ENCODE measurements at regions not wholly inside any gene's neighbourhood (a gene's known extent, or its start where the extent isn't known, plus 50 kb on each side); places are given as distances from the start of the nearest gene placed in this dataset.
"Not testable (repeated sequence)": the region's sequence is repeated elsewhere in the genome, so short reads cannot be mapped to it uniquely, and the experiment has no call there.

DNA sequence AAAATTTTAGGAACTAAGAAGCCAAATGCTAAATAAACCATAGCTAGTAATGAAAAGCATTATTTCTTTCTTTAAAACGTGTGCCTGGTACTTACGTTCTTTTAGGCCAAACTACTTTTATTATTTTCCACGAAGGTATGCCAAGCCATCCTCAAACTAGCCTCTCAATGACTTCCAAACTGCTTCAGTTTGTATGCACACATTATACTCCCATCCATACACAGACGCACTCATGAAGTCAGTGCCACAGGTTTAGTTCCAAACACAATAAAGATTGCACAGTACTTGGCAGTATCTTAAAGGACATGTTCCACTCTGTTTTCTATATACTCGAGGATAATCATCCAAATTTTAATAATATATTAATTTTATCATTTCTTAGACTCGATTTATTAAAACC is 609.2 kb upstream of the ZNF385D start:
- DNase-seq: no peak
- Mint-ChIP-seq H3K4me1 (no peaks in the 10 kb centered on the region), H3K36me3 (ENCODE audit: low read depth) (no peaks in the 10 kb centered on the region), H3K27ac (no peak overlapping the region), H3K4me3 (no peak overlapping the region), H3K27me3 (no peaks in the 10 kb centered on the region)
- H3K9me3 ChIP-seq (ENCODE audit: control insufficient read depth, low read length, poor library complexity, severe bottlenecking): no peaks in the 10 kb centered on the region
- no peak for ATAC-seq

DNA sequence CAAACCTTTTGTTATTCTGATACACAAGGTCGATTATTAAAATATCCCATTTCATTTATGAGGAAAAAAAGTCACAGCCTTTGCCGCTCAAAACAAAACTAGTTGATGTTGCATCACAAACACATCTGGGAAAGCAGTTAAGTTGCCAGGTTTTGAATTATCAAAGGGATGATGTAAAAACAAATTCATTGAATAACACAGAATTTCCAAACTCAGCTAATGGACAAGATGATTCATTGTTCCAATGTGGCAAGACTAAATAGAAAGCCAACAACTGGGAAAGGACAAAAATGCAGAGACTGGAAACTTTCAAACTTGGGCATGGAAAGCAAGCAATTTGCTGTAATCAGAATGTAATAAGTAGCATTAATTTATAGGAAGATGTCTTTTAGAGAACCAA is 610.0 kb upstream of the ZNF385D start:
- H3K9me3 ChIP-seq (ENCODE audit: control insufficient read depth, low read length, poor library complexity, severe bottlenecking): no peaks in the 10 kb centered on the region
- Mint-ChIP-seq H3K27me3 (no peaks in the 10 kb centered on the region), H3K27ac (no peak overlapping the region), H3K4me1 (no peaks in the 10 kb centered on the region), H3K36me3 (ENCODE audit: low read depth) (no peaks in the 10 kb centered on the region), H3K4me3 (no peak overlapping the region)
- ATAC-seq (no peak), DNase-seq (no peak)

DNA sequence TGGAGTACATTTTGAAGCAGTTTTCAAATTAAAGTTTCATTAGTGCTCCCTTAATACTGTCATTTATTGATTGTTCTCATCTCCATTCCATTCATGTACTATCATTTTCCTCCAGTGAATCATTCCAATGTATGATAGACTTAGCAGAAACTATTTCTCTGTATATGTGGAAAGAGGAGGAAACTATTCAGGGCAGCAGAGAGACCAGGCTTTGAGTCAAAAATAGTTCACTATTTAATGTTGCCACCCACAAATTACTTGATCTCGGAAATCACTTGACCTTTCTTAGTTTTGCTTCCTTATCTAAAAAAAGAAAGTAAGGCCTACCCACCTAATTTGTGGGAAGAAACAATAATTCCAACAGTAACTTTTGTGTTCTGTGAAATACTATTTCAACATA is 610.5 kb upstream of the ZNF385D start:
- Mint-ChIP-seq H3K27me3 (no peaks in the 10 kb centered on the region), H3K27ac (no peak overlapping the region), H3K36me3 (ENCODE audit: low read depth) (no peaks in the 10 kb centered on the region), H3K4me1 (no peaks in the 10 kb centered on the region), H3K4me3 (no peak overlapping the region)
- DNase-seq (no peak), ATAC-seq (no peak)
- no peaks in the 10 kb centered on the region for H3K9me3 ChIP-seq (ENCODE audit: control insufficient read depth, low read length, poor library complexity, severe bottlenecking)

DNA sequence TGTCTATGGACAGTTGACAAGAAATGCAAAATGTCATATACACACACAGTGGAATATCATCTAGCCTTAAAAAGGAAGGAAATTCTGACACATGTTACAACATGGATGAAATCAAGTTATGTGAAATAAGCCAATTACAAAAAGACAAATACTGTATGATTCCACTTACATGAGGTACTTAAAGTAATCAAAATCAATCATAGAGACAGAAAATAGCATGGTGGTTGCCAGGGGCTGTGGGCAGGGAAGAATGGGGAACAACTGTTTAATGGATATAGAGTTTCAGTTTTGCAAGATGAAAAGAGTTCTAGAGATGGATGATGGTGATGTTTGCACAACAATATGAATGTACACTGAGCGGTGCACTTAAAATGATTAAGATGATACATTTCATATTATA is 613.8 kb upstream of the ZNF385D start:
- H3K27me3 Mint-ChIP-seq: no peaks in the 10 kb centered on the region
- H3K4me1 Mint-ChIP-seq: no peaks in the 10 kb centered on the region
- no peaks in the 10 kb centered on the region for H3K9me3 ChIP-seq (ENCODE audit: control insufficient read depth, low read length, poor library complexity, severe bottlenecking)
- H3K36me3 Mint-ChIP-seq (ENCODE audit: low read depth): no peaks in the 10 kb centered on the region
- no peak for DNase-seq
- no peak overlapping the region for H3K27ac Mint-ChIP-seq
- no peak for ATAC-seq
- H3K4me3 Mint-ChIP-seq: no peak overlapping the region

DNA sequence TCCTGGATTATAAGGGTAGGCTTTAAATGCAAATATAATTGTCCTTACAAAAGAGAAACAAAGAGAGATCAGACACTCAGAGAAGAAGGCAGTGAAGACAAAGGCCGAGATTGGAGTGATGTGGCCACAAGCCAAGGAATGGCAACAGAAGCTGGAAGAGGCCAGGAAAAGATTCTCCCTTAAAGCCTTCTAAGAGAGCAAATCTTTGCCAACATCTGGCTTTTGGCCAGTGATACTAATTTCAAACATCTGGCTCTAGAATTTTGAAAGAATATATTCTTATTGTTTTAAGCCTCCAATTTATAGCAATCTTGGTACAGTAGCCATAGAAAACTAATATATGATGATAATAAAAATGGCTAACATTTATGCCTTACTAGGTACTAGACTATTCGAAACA is 615.8 kb upstream of the ZNF385D start:
- Mint-ChIP-seq H3K36me3 (ENCODE audit: low read depth) (no peaks in the 10 kb centered on the region), H3K4me1 (no peaks in the 10 kb centered on the region), H3K4me3 (no peak overlapping the region), H3K27ac (no peak overlapping the region), H3K27me3 (peaks cover 6% of the 10 kb centered on the region)
- no peak for DNase-seq
- no peaks in the 10 kb centered on the region for H3K9me3 ChIP-seq (ENCODE audit: control insufficient read depth, low read length, poor library complexity, severe bottlenecking)
- ATAC-seq: no peak

DNA sequence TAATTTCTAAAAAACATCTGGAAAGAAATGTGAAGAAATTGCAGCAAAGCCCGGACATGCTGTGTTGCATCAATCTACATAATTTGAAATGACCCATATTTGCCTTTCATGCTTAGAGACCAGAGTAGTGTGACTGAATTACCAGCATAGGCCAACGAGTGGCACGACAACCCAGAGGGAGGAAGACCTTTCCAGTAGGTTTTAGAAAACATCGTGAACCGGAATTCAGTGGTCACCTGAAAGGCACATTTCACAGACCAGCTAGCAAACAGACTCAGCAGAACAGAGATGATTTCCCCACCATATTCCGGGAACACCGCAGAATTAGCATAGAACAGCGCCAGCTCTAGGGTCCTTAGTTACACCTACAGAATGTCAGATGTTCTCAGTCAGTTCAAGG is 620.0 kb upstream of the ZNF385D start:
- DNase-seq: no peak
- Mint-ChIP-seq H3K27ac (no peak overlapping the region), H3K4me3 (no peak overlapping the region)

DNA sequence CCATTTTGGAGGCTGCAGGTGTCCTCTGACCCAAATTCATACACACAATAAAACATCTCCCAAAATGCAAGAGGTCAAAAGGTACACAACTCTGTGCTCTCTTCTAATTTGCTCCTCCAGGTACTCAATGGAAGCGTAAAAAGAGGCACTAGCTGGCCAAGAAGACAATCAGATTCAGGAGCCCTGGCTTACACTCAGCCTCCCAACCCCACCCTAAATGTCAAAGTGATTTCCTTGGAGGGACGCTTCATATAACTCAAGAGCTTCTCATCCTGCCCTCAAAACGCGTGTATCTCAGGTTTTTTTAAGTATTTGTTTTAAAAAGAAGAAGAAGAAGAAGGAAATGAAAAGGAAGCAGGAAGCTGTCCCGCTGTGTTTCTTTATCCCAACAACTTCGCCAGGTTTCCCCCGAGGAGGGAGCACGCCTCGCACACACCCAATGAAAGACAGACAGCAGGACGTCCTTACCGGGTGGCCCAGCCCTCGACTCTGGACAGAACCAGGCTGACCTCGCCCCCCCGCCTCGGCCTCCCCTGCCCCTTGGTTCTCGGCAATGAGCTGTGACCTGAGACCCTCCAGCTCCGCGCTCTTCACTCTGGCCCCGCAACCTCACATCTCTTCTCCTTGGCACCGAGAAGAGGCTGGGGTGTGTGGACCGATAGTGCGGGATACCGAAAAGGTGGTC is 620.7 kb upstream of the ZNF385D start:
- no peak for ATAC-seq
- no peak for DNase-seq
- no peak overlapping the region for H3K27ac Mint-ChIP-seq
- H3K9me3 ChIP-seq (ENCODE audit: control insufficient read depth, low read length, poor library complexity, severe bottlenecking): no peaks in the 10 kb centered on the region
- no peaks in the 10 kb centered on the region for H3K4me1 Mint-ChIP-seq
- peaks cover 6% of the 10 kb centered on the region for H3K27me3 Mint-ChIP-seq
- no peaks in the 10 kb centered on the region for H3K36me3 Mint-ChIP-seq (ENCODE audit: low read depth)
- no peak overlapping the region for H3K4me3 Mint-ChIP-seq

More for the DNA sequence above, 620.0 kb upstream of the ZNF385D start:
- Mint-ChIP-seq H3K4me1 (no peaks in the 10 kb centered on the region), H3K27me3 (peaks cover 6% of the 10 kb centered on the region), H3K36me3 (ENCODE audit: low read depth) (no peaks in the 10 kb centered on the region)
- ATAC-seq: no peak
- H3K9me3 ChIP-seq (ENCODE audit: control insufficient read depth, low read length, poor library complexity, severe bottlenecking): no peaks in the 10 kb centered on the region

DNA sequence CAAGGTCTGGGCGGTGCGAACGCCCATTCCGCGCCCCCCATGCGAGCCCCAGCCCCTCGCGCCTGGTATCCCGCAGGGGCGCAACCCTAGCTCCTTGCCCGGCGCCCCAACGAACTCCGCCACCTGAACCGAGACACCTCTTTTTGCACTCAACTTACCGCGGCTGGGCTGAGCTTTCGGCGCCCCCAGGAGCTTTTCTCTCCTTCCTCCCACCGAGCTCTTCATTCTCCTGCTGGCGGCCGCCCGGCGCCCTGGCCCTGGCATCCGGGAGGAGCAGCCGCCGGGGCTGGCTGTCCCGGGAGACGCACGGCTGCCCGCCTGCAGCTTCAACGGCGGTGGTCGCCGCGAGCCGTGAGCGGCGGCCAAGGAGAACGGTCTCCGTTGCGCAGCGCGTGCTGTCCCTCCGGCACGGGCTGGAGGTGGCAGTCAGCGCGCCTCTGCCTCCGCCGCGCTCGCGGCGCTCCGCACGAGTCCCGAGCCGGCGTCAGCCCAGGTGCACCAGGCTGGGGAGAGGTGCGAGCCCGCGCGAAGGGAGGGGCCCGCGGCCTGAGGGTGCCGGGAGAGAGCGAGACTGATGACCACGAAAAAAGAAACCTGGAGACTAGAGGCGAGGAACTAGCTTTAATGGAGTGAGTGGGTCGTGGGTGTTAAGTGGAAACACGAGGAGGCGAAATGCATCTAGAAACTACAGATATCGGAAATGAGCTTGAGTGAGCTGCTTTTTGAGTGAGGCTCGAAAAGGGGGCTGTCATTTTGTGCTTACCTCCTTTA is 621.5 kb upstream of the ZNF385D start:
- no peak for ATAC-seq

DNA sequence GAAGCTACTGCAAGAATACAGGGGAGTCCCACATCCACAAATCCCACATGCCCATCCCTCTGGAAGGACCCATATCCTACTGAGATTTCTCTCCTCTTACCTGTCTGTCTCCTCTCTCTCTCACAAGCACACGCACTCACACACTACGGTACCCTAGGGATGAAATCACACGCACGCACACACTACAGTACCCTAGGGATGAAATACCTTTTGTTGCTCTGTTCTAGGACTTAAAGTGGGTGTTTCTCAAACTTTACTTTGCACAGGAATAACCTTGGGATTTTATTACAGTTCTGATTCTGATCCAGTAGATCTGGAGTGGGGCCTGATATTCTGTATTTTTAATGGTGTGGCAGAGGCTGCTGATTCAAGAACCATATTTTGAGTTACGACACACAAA is 622.2 kb upstream of the ZNF385D start:
- no peaks in the 10 kb centered on the region for H3K9me3 ChIP-seq (ENCODE audit: control insufficient read depth, low read length, poor library complexity, severe bottlenecking)
- Mint-ChIP-seq H3K27me3 (peaks cover 6% of the 10 kb centered on the region), H3K27ac (no peak overlapping the region), H3K4me1 (no peaks in the 10 kb centered on the region), H3K4me3 (no peak overlapping the region), H3K36me3 (ENCODE audit: low read depth) (no peaks in the 10 kb centered on the region)
- DNase-seq: no peak
- ATAC-seq: no peak

More for the DNA sequence above, 621.5 kb upstream of the ZNF385D start:
- H3K9me3 ChIP-seq (ENCODE audit: control insufficient read depth, low read length, poor library complexity, severe bottlenecking): no peaks in the 10 kb centered on the region
- no peak overlapping the region for H3K27ac Mint-ChIP-seq
- H3K4me1 Mint-ChIP-seq: no peaks in the 10 kb centered on the region
- H3K4me3 Mint-ChIP-seq: no peak overlapping the region
- H3K27me3 Mint-ChIP-seq: peaks cover 6% of the 10 kb centered on the region
- no peaks in the 10 kb centered on the region for H3K36me3 Mint-ChIP-seq (ENCODE audit: low read depth)
- DNase-seq: no peak

DNA sequence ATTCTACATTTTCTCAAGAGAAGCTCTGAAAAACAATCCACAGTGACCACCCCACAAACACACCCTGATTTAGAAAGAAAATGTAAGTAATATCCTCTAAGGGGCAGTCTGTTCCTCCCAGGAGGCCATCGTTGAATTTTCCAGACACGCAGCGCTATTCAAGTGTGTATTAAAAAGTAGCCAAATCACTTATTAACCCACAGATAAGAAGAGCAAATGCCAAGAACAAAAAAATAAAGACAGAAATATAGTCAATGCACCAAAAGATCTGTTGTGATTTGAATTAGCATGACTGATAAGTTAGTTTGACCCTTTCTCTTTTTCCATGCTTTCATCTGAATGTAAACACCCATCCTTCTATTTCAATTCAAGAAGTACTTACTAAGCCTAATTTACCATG is 622.8 kb upstream of the ZNF385D start:
- peaks cover 6% of the 10 kb centered on the region for H3K27me3 Mint-ChIP-seq
- H3K36me3 Mint-ChIP-seq (ENCODE audit: low read depth): no peaks in the 10 kb centered on the region
- no peaks in the 10 kb centered on the region for H3K4me1 Mint-ChIP-seq
- ATAC-seq (no peak), DNase-seq (no peak)
- H3K4me3 Mint-ChIP-seq: no peak overlapping the region
- peaks cover 2% of the 10 kb centered on the region for H3K9me3 ChIP-seq (ENCODE audit: control insufficient read depth, low read length, poor library complexity, severe bottlenecking)
- H3K27ac Mint-ChIP-seq: no peak overlapping the region

DNA sequence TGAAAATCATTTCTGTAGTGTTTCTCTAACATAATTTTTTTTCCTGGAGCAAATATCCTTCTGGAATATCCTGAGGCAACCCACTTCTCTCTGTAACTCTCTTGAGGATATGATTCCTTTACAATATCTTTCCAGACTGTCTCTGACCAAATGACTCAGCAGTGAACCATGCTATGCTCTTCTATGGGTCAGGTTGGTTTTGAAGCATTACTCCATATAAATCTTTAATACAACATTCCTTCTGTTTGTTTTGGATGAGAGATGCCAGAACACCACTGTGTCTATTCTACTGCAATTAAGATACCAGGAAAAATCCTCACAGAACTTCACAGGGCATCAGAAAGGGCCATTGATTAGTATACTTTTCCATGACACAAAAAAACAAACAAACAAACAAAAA is 626.4 kb upstream of the ZNF385D start:
- peaks cover 3% of the 10 kb centered on the region for H3K9me3 ChIP-seq (ENCODE audit: control insufficient read depth, low read length, poor library complexity, severe bottlenecking)
- H3K4me3 Mint-ChIP-seq: no peak overlapping the region
- ATAC-seq: no peak
- no peaks in the 10 kb centered on the region for H3K4me1 Mint-ChIP-seq
- no peaks in the 10 kb centered on the region for H3K27me3 Mint-ChIP-seq
- H3K36me3 Mint-ChIP-seq (ENCODE audit: low read depth): no peaks in the 10 kb centered on the region
- H3K27ac Mint-ChIP-seq: no peak overlapping the region
- DNase-seq: no peak

DNA sequence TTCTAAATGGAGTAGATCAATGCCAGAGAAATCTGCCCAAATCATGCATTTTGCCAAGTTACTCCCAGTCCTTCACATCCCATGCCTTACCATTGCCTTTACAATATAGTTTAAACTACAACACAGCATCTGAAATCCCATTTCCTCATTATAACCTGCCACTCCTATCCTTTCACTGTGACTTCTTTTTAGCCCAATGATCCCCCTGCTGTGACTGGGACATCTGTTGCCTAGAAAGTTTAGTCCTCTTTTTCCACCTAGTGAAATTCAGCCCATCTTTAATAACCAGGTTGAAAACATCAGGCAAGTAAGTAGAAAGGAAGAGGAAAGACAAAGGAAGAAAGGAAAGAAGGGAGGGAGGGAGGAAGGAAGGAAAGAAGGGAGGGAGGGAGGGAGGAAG is 627.9 kb upstream of the ZNF385D start:
- H3K9me3 ChIP-seq (ENCODE audit: control insufficient read depth, low read length, poor library complexity, severe bottlenecking): peaks cover 3% of the 10 kb centered on the region
- no peaks in the 10 kb centered on the region for H3K4me1 Mint-ChIP-seq
- ATAC-seq (no peak), DNase-seq (no peak)
- no peaks in the 10 kb centered on the region for H3K36me3 Mint-ChIP-seq (ENCODE audit: low read depth)
- no peaks in the 10 kb centered on the region for H3K27me3 Mint-ChIP-seq
- no peak overlapping the region for H3K27ac Mint-ChIP-seq
- H3K4me3 Mint-ChIP-seq: no peak overlapping the region

DNA sequence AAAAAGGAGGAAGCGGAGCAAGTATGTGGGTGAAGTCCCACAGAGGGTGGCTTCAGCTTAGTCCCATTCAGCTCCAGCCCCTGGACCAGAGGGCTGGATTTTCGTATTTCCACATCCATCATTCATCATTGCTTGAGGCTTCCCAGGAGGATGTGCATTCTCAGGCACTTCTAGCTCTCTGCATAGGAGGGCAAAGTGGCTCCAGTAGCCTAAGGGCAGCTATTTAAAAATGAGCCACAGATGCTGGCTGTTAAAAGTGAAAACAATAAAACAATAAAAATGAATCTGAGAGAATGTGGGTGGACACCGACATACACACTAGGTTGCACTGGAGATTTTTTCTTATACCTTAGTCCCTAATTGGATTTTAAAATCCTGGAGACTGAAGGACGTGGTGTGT is 629.2 kb upstream of the ZNF385D start:
- Mint-ChIP-seq H3K27ac (no peak overlapping the region), H3K27me3 (no peaks in the 10 kb centered on the region), H3K4me3 (no peak overlapping the region), H3K4me1 (no peaks in the 10 kb centered on the region), H3K36me3 (ENCODE audit: low read depth) (no peaks in the 10 kb centered on the region)
- H3K9me3 ChIP-seq (ENCODE audit: control insufficient read depth, low read length, poor library complexity, severe bottlenecking): peaks cover 3% of the 10 kb centered on the region
- ATAC-seq: no peak
- DNase-seq: no peak

DNA sequence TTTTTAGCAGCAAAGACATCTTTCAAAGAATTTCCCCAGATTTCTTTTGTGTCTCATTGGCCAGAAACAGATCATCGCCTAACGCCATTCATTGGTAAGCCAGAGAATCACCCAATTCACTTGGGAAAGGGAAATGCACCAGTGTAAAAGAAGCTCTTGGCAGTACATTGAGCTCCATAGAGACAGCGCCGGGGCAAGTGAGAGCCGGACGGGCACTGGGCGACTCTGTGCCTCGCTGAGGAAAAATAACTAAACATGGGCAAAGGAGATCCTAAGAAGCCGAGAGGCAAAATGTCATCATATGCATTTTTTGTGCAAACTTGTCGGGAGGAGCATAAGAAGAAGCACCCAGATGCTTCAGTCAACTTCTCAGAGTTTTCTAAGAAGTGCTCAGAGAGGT is 630.6 kb upstream of the ZNF385D start:
- H3K4me1 Mint-ChIP-seq; H3K4me3 Mint-ChIP-seq; ATAC-seq; H3K27me3 Mint-ChIP-seq; H3K9me3 ChIP-seq (ENCODE audit: control insufficient read depth, low read length, poor library complexity, severe bottlenecking); H3K36me3 Mint-ChIP-seq (ENCODE audit: low read depth); H3K27ac Mint-ChIP-seq: not testable (repeated sequence)
- DNase-seq: peak in 1 of 3 donors; percentile 10

All from T-helper 17 cell (primary cell).